HS-5 (cell line): ENCODE measurements at regions not wholly inside any gene's neighbourhood (a gene's known extent, or its start where the extent isn't known, plus 50 kb on each side); places are given as distances from the start of the nearest gene placed in this dataset.

Experiments used
- DNase-seq: peaks from one replicate; pipeline ENCODE4 v3.0.0-alpha.2; 2012; ENCODE audit warnings: low read depth

- DNase-seq: no peak
Observed at GRCh38 chr1:240672132-240672811, 60.3 kb upstream of the GREM2 start.

GRCh38 chr1:240667351-240667750, 55.4 kb upstream of the GREM2 start:
- no peak for DNase-seq

- no peak for DNase-seq
Observed at GRCh38 chr1:240666568-240667198, 54.7 kb upstream of the GREM2 start.

- peak; percentile 72 for DNase-seq
Observed at GRCh38 chr1:240663169-240663879, 51.4 kb upstream of the GREM2 start.
